ENCODE measurements at regions not wholly inside any gene's neighbourhood (a gene's known extent, or its start where the extent isn't known, plus 50 kb on each side); places are given as distances from the start of the nearest gene placed in this dataset.

DNA sequence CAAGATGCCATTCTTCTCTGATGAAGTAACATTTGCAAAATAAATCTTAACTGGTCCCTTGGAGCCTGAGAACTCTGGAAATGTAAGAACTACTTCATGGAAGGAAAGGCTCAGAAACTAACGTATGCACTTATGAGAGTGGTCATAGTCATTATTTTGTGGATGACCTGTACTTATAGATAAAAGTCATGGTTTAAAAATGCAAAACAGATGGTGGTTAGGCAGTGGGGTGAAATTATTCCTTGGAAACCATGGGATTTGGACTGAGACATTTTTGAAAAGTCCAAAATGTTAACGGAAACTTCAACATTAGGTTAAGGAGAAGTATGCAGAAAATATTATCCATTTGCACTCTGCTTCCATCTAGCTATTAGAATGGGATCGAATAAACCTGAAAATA lies 223.0 kb downstream of the ICOS start:
- ChIA-PET CTCF (ENCODE audit: unreplicated experiment) (no interaction called here), POLR2A (no interaction called here)
- H3K4me2 ChIP-seq (ENCODE audit: low read length): no peak overlapping the region
- H3K4me1 ChIP-seq (ENCODE audit: insufficient read depth, low read length, poor library complexity, severe bottlenecking): no peaks in the 10 kb centered on the region
- H3K36me3 ChIP-seq (ENCODE audit: insufficient read depth, low read length): no peaks in the 10 kb centered on the region
- no peak for DNase-seq (ENCODE audit: low spot score)
- H4K20me1 ChIP-seq (ENCODE audit: insufficient read depth, low read length): no peaks in the 10 kb centered on the region
- BruUV-seq (replicated peaks): no TSS peak
- intact Hi-C loops (cut with micrococcal nuclease; ENCODE audit: unreplicated experiment): no loop called here
- H3K27ac ChIP-seq (ENCODE audit: low read depth, low read length, poor library complexity, severe bottlenecking): no peak overlapping the region
- H2AFZ ChIP-seq (ENCODE audit: low read length): no peak overlapping the region
- TF ChIP-seq, protein P1, sequence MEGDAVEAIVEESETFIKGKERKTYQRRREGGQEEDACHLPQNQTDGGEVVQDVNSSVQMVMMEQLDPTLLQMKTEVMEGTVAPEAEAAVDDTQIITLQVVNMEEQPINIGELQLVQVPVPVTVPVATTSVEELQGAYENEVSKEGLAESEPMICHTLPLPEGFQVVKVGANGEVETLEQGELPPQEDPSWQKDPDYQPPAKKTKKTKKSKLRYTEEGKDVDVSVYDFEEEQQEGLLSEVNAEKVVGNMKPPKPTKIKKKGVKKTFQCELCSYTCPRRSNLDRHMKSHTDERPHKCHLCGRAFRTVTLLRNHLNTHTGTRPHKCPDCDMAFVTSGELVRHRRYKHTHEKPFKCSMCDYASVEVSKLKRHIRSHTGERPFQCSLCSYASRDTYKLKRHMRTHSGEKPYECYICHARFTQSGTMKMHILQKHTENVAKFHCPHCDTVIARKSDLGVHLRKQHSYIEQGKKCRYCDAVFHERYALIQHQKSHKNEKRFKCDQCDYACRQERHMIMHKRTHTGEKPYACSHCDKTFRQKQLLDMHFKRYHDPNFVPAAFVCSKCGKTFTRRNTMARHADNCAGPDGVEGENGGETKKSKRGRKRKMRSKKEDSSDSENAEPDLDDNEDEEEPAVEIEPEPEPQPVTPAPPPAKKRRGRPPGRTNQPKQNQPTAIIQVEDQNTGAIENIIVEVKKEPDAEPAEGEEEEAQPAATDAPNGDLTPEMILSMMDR (conservative IDR thresholded peaks at IDR 0.05; ENCODE audit: low read length): no peak
- no peak for TF ChIP-seq EZH2phosphoT487 (IDR thresholded peaks at IDR 0.05; ENCODE audit: borderline replicate concordance, low read depth, low read length)
- H3K9me3 ChIP-seq (ENCODE audit: low read length): 0 out of 2 replicates have a peak, but pooled peaks cover 9% of the 10 kb centered on the region
- no peaks in the 10 kb centered on the region for H3K79me2 ChIP-seq (ENCODE audit: insufficient read depth, low read depth, low read length)
- no peak overlapping the region for H3K4me3 ChIP-seq (ENCODE audit: low read depth, low read length, poor library complexity, severe bottlenecking)
- H3K9me2 ChIP-seq (ENCODE audit: insufficient read depth, low read length): no peaks in the 10 kb centered on the region

GRCh38 chr2:204160989-204161388 lies 224.4 kb downstream of the ICOS start:
- no peak for DNase-seq (ENCODE audit: low spot score)
- H3K79me2 ChIP-seq (ENCODE audit: insufficient read depth, low read depth, low read length): no peaks in the 10 kb centered on the region
- no peak overlapping the region for H3K27ac ChIP-seq (ENCODE audit: low read depth, low read length, poor library complexity, severe bottlenecking)
- no peaks in the 10 kb centered on the region for H4K20me1 ChIP-seq (ENCODE audit: insufficient read depth, low read length)
- intact Hi-C loops (cut with micrococcal nuclease; ENCODE audit: unreplicated experiment): no loop called here
- no peaks in the 10 kb centered on the region for H3K9me2 ChIP-seq (ENCODE audit: insufficient read depth, low read length)
- H3K4me1 ChIP-seq (ENCODE audit: insufficient read depth, low read length, poor library complexity, severe bottlenecking): no peaks in the 10 kb centered on the region
- ChIA-PET CTCF (ENCODE audit: unreplicated experiment) (no interaction called here), POLR2A (interaction anchor here (0.7 kb wide), 1 partner anchor 962 kb away, joined by 4 read pairs; no protein-coding TSS in a partner anchor)
- 0 out of 2 replicates have a peak, but pooled peaks cover 9% of the 10 kb centered on the region for H3K9me3 ChIP-seq (ENCODE audit: low read length)
- H3K4me2 ChIP-seq (ENCODE audit: low read length): no peak overlapping the region
- H3K4me3 ChIP-seq (ENCODE audit: low read depth, low read length, poor library complexity, severe bottlenecking): no peak overlapping the region
- H2AFZ ChIP-seq (ENCODE audit: low read length): no peak overlapping the region
- H3K36me3 ChIP-seq (ENCODE audit: insufficient read depth, low read length): no peaks in the 10 kb centered on the region
- BruUV-seq (replicated peaks): no TSS peak
- TF ChIP-seq, protein P1 (conservative IDR thresholded peaks at IDR 0.05; ENCODE audit: low read length): no peak
- no peak for TF ChIP-seq EZH2phosphoT487 (IDR thresholded peaks at IDR 0.05; ENCODE audit: borderline replicate concordance, low read depth, low read length)

- Histone ChIP-seq H3K4me3 (ENCODE audit: low read depth, low read length, poor library complexity, severe bottlenecking) (no peak overlapping the region), H3K9me2 (ENCODE audit: insufficient read depth, low read length) (no peaks in the 10 kb centered on the region), H3K4me2 (ENCODE audit: low read length) (no peak overlapping the region), H3K27ac (ENCODE audit: low read depth, low read length, poor library complexity, severe bottlenecking) (no peak overlapping the region), H4K20me1 (ENCODE audit: insufficient read depth, low read length) (no peaks in the 10 kb centered on the region), H3K4me1 (ENCODE audit: insufficient read depth, low read length, poor library complexity, severe bottlenecking) (no peaks in the 10 kb centered on the region), H3K79me2 (ENCODE audit: insufficient read depth, low read depth, low read length) (no peaks in the 10 kb centered on the region), H2AFZ (ENCODE audit: low read length) (no peak overlapping the region), H3K36me3 (ENCODE audit: insufficient read depth, low read length) (no peaks in the 10 kb centered on the region), H3K9me3 (ENCODE audit: low read length) (0 out of 2 replicates have a peak, but pooled peaks cover 9% of the 10 kb centered on the region)
- DNase-seq (ENCODE audit: low spot score): no peak
- BruUV-seq (replicated peaks): no TSS peak
- TF ChIP-seq, protein P1 (conservative IDR thresholded peaks at IDR 0.05; ENCODE audit: low read length): no peak
- TF ChIP-seq EZH2phosphoT487 (IDR thresholded peaks at IDR 0.05; ENCODE audit: borderline replicate concordance, low read depth, low read length): no peak
- CTCF ChIA-PET (ENCODE audit: unreplicated experiment): no interaction called here
- POLR2A ChIA-PET: interaction anchor here (0.5 kb wide), 1 partner anchor 12 kb away, joined by 6 read pairs; no protein-coding TSS in a partner anchor
- intact Hi-C loops (cut with micrococcal nuclease; ENCODE audit: unreplicated experiment): no loop called here
Observed at GRCh38 chr2:204161886-204162285, 225.3 kb downstream of the ICOS start.
